ENCODE measurements at regions not wholly inside any gene's neighbourhood (a gene's known extent, or its start where the extent isn't known, plus 50 kb on each side); places are given as distances from the start of the nearest gene placed in this dataset.
"Not testable (repeated sequence)": the region's sequence is repeated elsewhere in the genome, so short reads cannot be mapped to it uniquely, and the experiment has no call there.

DNA sequence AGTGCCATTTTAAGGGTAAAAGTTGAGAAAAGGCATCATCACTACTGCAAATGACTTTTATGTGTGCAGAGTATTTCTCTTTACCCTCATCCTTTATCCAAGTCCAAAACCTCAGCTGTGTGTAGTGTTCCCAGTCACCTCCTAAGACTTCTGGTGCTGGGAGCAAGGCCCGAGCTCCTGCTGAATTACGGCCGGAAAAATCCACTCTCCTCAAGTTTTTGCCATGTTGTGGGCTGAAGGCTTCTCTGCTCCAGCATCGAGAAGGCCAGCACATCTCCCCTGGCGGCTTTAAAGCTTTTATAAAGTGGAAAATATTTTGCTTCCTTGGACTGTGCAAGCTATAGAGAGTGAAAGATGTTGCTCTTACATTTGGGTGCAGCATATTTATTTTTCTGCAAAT is 153.2 kb upstream of the THBS2 start:
- Mint-ChIP-seq H3K4me3 (no peak overlapping the region), H3K4me1 (ENCODE audit: low read depth) (no peaks in the 10 kb centered on the region), H3K36me3 (ENCODE audit: low read depth) (no peaks in the 10 kb centered on the region), H3K27me3 (peaks cover 31% of the 10 kb centered on the region), H3K27ac (no peak overlapping the region), H3K9me3 (no peaks in the 10 kb centered on the region)
- DNase-seq: no peak

DNA sequence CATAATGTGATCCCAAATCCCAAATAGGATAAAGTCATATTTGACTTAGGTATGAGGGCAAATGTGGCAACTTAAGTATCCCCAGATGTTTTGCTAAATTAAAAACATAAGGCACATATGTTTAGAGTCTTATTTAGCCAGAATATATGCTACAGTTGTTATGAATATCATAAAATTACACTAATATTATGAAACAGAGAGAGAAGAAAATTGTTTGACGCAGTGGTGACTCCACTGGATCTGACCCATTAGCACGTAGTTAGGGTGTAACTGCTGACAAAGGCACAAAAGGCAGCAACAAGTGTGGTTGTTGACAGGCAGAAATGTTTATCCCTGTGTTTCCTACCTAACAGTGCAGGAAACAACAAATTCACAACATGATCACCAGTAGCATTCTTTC is 152.4 kb upstream of the THBS2 start:
- Mint-ChIP-seq H3K27ac (no peak overlapping the region), H3K36me3 (ENCODE audit: low read depth) (no peaks in the 10 kb centered on the region), H3K9me3 (no peaks in the 10 kb centered on the region), H3K4me3 (no peak overlapping the region), H3K4me1 (ENCODE audit: low read depth) (no peaks in the 10 kb centered on the region), H3K27me3 (peaks cover 26% of the 10 kb centered on the region)
- DNase-seq: no peak

DNA sequence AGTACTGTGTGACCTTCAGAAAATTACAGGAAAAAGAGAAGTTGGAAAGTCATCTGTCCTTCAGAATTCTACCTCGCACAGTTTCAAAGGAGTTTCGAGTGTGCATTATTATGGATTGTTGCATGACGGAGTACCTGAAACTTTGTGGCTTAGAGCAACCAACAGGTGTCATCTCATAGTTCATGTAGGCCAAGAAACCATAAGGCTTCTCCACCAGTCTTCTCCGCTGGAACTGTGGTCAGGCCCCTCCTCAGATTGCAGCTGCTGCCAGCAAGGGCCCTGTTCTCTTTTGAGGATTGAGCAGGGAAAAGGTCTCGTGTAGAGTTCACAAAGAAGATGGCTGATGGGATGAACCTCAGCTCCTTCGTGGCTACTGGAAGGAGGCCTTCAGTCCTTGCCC is 151.2 kb upstream of the THBS2 start:
- no peak overlapping the region for H3K27ac Mint-ChIP-seq
- no peaks in the 10 kb centered on the region for H3K9me3 Mint-ChIP-seq
- DNase-seq: no peak
- peaks cover 15% of the 10 kb centered on the region for H3K27me3 Mint-ChIP-seq
- H3K36me3 Mint-ChIP-seq (ENCODE audit: low read depth): no peaks in the 10 kb centered on the region
- H3K4me1 Mint-ChIP-seq (ENCODE audit: low read depth): no peaks in the 10 kb centered on the region
- no peak overlapping the region for H3K4me3 Mint-ChIP-seq

DNA sequence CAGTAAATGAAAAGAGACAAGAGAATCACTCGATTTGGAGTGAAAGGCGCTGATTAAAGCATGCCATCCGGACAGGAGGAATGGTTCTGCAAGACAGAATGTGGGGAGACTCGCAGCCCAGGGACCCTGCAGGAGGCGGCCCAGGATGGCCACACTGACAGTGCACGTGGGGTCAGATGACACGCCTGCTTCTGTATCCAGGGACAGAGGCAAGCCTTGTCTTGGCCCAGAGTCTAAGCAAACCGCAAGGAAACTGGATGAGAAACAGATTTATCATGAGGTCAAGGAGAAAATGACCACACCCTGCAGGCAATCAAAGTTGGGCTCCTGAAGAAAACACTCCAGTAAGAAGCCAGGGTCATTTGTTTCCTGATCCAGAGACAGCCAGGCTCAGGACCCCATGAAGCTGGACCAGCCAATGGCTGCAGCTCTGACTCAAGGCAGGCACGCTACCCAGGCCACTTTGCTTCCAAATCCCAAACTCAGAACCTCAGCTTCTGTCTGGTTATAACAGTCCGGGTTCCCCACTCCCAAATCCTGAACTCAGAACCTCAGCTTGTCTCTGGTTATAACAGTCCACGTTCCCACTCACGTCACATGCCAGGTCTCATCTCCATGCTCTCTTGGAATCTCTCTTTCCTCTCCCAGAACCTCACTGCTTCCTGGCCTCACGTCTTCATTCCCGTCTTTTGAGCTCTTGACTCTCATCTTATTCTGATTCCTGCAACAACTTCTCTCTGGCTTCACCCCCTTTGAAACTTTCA is 144.9 kb upstream of the THBS2 start:
- no peak overlapping the region for H3K4me3 Mint-ChIP-seq

DNA sequence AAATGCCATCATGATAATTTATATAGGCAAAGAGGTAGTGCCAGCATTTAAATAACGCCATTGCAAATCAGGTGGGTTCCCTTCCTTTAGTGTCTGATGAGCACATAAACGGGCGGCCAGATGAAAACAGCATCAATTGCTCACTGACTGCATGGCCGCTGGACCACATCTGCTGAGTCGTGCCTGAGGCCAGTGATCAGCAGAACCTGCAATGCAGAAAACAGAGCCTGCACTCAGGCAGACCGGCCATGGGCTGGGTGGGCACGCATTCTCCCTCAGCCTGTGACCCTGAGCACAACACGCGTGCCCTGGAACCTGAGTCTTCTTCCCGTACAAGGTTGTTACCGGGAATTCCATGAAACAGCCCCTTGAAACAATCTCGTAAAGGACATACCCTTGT is 144.0 kb upstream of the THBS2 start:
- no peaks in the 10 kb centered on the region for H3K9me3 Mint-ChIP-seq
- DNase-seq: no peak
- no peaks in the 10 kb centered on the region for H3K36me3 Mint-ChIP-seq (ENCODE audit: low read depth)
- peaks cover 2% of the 10 kb centered on the region for H3K27me3 Mint-ChIP-seq
- no peak overlapping the region for H3K27ac Mint-ChIP-seq
- H3K4me3 Mint-ChIP-seq: no peak overlapping the region
- H3K4me1 Mint-ChIP-seq (ENCODE audit: low read depth): no peaks in the 10 kb centered on the region

More for the DNA sequence above, 144.9 kb upstream of the THBS2 start:
- Mint-ChIP-seq H3K27ac (no peak overlapping the region), H3K36me3 (ENCODE audit: low read depth) (no peaks in the 10 kb centered on the region), H3K9me3 (no peaks in the 10 kb centered on the region), H3K4me1 (ENCODE audit: low read depth) (no peaks in the 10 kb centered on the region), H3K27me3 (peaks cover 2% of the 10 kb centered on the region)
- no peak for DNase-seq

DNA sequence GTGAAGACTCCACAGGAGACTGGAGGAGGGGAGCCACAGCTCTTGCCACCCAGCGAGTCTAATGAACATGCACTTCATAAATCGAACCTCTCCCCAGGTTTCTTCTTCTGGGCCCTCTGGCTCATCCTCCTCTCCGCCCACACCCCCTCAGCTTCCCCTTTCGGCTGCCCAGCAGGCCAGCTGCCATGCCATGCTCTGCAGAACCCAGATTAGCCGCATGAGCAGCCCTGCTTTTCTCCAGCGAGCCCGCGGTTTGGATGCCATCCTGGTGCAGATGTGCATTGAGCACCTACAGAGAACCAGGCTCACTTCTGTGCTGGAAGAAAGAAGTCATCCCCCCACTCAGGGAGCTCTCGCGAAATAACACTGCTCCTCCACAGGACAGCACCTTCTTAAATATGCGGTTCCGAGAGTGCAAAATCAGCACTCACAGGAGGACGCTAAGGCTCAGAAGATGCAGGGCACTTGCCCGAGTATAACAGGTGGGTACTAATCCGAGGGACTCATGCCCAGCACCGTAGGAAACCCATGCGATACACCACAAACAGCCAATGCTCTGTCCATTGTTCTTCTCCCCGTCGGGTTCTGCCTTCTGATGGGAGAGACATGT is 143.0 kb upstream of the THBS2 start:
- Mint-ChIP-seq H3K27ac (no peak overlapping the region), H3K36me3 (ENCODE audit: low read depth) (no peaks in the 10 kb centered on the region), H3K9me3 (peaks cover 10% of the 10 kb centered on the region), H3K4me1 (ENCODE audit: low read depth) (no peaks in the 10 kb centered on the region), H3K27me3 (peaks cover 5% of the 10 kb centered on the region), H3K4me3 (no peak overlapping the region)
- no peak for DNase-seq

DNA sequence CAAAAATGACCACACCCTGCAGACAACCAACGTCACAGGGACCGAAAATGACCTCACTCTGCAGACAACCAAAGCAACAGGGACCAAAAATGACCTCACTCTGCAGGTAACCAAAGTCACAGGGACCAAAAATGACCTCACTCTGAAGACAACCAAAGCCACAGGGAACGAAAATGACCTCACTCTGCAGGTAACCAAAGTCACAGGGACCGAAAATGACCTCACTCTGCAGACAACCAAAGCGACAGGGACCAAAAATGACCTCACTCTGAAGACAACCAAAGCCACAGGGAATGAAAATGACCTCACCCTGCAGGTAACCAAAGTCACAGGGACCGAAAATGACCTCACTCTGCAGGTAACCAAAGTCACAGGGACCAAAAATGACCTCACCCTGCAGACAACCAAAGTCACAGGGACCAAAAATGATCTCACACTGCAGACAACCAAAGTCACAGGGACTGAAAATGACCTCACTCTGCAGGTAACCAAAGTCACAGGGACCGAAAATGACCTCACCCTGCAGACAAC is 142.4 kb upstream of the THBS2 start:
- not testable (repeated sequence) for H3K36me3 Mint-ChIP-seq (ENCODE audit: low read depth); H3K27ac Mint-ChIP-seq; H3K27me3 Mint-ChIP-seq; H3K4me1 Mint-ChIP-seq (ENCODE audit: low read depth); H3K9me3 Mint-ChIP-seq; H3K4me3 Mint-ChIP-seq; DNase-seq

DNA sequence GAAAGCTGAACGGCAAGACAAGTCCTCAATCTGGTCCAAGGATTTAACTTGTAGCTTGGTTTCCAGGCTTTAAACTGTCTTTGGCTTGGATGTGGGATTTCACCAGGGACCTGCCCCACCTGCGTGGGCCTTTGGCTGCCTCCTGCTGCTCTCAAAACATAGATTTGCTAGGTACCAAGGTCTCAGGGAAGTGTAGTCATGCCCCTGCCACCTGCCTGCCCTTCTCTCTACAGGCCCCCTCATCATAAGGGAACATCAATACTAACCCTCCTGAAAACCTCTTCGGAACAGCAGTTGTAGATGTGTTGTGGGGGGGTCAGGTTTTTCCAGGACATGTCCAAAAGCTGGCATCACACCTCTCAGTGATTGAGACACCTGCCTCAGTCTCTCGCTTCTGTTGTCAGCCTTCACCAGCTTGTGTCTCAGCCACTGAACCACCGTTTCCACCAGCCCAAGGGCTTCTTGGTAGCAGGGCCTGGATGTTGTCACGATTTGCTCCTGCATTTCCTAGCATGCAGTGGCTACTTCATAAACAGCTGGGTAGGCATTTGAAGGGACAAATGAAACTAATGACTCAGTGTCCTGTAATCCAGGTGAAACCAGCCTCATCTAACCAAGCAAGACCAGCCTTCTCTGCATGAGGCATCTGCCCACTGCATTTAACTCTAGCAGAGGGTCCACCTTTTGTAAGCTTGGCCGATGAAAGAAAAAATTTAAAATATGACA is 141.6 kb upstream of the THBS2 start:
- H3K27me3 Mint-ChIP-seq: peaks cover 5% of the 10 kb centered on the region
- no peaks in the 10 kb centered on the region for H3K4me1 Mint-ChIP-seq (ENCODE audit: low read depth)
- DNase-seq: no peak
- H3K36me3 Mint-ChIP-seq (ENCODE audit: low read depth): no peaks in the 10 kb centered on the region
- H3K27ac Mint-ChIP-seq: no peak overlapping the region
- H3K4me3 Mint-ChIP-seq: no peak overlapping the region
- peaks cover 10% of the 10 kb centered on the region for H3K9me3 Mint-ChIP-seq

DNA sequence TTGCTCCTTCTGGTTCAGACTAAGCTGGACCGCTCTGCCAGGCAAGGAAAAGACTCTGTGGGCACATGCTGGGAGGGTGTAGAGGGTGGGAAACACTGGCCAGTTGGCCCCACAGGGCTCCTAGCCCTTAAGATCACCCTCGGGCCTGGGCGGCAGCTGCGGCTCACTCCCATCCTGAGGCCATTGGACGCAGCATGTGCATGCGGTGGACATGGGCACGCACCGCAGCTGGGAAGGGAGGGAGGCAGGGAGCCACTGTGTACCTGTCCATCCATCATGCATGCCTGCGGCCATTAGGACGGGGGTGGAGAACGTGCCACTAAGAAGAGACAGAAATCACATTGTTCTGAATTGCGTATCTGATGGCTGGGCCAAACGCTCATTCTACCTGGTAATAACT is 140.1 kb upstream of the THBS2 start:
- Mint-ChIP-seq H3K9me3 (peaks cover 10% of the 10 kb centered on the region), H3K27me3 (peaks cover 12% of the 10 kb centered on the region), H3K36me3 (ENCODE audit: low read depth) (no peaks in the 10 kb centered on the region), H3K27ac (no peak overlapping the region), H3K4me3 (no peak overlapping the region), H3K4me1 (ENCODE audit: low read depth) (no peaks in the 10 kb centered on the region)
- no peak for DNase-seq

DNA sequence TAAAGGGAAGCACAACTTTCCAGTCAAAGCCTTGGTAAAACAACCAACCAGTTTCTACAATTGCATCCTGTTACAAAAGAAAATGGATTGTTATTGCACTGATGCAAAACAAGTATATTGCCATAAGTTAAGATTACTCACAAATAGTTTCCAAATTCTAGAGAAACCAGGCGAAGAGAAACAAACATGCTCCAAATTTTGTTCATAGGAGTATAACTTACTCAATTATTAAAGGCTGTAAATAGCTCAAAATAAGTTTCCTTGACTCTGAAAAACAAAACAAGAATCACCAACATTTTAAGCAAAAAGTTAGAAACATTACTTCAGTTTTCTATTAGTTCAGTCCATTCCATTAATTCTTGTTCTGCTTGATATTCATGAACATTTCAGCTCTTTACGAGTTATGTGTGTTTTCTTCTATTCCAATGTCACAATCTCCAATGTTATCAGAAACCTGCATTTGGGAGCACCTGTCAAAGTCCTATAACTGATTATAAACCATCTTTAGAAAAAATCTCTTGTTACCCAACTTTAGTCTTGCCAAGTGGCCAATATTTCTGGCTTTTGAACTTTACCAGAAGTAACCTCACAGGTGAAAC is 137.9 kb upstream of the THBS2 start:
- no peak for DNase-seq
- Mint-ChIP-seq H3K4me1 (ENCODE audit: low read depth) (no peaks in the 10 kb centered on the region), H3K27ac (no peak overlapping the region), H3K36me3 (ENCODE audit: low read depth) (no peaks in the 10 kb centered on the region), H3K27me3 (peaks cover 23% of the 10 kb centered on the region), H3K4me3 (no peak overlapping the region), H3K9me3 (peaks cover 10% of the 10 kb centered on the region)

DNA sequence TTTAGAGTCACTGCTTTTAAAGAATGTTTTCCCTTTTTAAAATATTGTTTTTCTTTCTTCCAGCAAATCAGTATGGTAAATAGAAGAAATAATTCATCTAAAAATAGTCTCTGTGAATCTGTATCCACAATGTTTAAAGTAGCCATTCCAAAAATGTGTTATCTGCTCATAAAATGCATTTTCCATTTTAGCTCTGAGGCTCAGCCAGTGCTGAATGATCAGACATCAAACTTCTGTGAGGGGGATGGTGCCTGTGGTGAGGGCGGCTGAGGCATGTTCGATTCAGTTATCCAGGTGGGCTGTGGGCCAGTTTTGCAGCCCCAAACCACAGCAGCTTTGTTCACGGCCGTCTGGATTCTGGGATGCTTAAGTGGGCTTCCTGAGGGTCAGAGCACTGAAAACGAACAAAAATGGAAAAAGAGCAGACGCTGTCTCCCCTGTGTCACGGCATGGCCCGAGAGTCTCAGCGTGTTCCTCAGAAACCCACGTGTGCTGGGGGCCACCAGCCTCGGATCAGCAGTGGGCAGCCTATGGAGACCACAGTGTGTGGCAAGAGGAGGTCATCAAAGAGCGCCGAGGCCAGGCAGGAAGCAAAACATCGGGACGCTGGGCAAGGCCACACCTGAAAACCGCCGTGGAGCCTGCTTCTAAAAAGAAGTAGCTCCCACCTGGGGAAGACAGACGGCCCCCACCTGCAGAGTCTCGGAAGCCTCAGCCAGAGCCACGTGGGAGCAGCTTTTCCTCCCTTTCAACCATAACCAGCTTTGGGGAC is 134.9 kb upstream of the THBS2 start:
- Mint-ChIP-seq H3K9me3 (peaks cover 13% of the 10 kb centered on the region), H3K27ac (no peak overlapping the region), H3K4me1 (ENCODE audit: low read depth) (no peaks in the 10 kb centered on the region), H3K27me3 (peaks cover 23% of the 10 kb centered on the region), H3K36me3 (ENCODE audit: low read depth) (no peaks in the 10 kb centered on the region), H3K4me3 (no peak overlapping the region)
- no peak for DNase-seq

DNA sequence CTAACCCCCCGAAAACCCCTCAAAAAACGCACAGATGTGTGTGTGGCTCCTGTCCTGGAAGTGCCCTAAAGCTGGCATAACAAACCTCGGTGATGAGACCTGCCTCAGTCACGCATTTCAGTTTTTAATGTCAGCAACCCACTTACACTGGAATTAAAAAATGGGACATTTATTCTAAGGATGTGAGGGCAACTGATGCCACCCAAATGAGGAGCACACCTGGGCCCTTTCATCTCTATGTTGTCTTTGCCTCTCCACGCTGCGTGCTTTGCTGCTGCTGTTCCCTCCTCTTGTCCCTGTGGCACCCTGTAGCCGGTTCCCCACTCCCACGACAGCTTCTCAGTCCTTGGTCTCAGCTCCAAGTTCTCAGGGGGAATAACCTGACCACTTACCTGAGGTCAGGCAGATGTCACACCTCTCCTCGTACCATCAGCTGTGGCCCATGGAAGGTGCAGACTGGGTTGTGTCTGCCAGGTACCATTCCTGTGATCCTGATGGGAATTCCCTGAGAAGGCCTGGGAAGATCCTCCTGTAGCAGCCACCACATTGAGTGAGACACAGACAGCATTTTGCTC is 134.2 kb upstream of the THBS2 start:
- Mint-ChIP-seq H3K27me3 (peaks cover 21% of the 10 kb centered on the region), H3K4me1 (ENCODE audit: low read depth) (no peaks in the 10 kb centered on the region), H3K4me3 (no peak overlapping the region), H3K9me3 (peaks cover 18% of the 10 kb centered on the region), H3K36me3 (ENCODE audit: low read depth) (no peaks in the 10 kb centered on the region), H3K27ac (no peak overlapping the region)
- DNase-seq: no peak

DNA sequence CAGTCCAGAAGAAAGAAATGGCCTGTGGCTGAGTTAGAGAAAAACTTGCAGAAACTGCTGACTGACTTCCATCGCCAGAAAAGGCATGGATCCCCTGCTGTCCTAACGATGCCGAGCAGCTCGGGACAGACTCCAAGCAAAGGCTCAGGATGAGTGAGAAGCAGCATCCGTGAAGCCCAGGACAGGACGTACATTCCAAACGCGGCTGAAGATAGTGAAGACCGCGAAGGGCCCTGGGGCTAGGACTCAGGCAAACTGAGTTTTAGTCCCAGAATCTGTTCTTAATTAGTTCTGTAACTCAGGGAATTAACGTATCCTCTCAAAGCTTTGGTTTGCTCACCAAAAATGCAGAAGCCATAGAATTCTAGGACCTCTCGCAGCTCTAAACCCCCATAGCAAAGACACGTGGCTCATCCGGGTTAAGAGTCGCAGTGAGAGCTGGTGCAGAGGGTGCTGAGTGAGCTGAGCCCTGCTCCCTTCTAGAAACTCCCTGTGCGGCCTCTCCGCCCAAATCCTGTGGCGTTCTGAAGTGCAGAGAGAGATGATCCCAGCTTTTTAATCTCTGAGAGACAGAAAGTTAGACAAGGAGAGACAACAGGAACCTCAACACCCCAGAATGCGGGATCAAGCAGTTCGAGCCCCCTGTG is 132.9 kb upstream of the THBS2 start:
- Mint-ChIP-seq H3K27ac (no peak overlapping the region), H3K36me3 (ENCODE audit: low read depth) (no peaks in the 10 kb centered on the region), H3K4me1 (ENCODE audit: low read depth) (no peaks in the 10 kb centered on the region), H3K27me3 (peaks cover 18% of the 10 kb centered on the region), H3K4me3 (no peak overlapping the region), H3K9me3 (peaks cover 8% of the 10 kb centered on the region)
- no peak for DNase-seq

All from activated T-cell treated with anti-CD3 and anti-CD28 coated beads, Interleukin-2, amount 50 U/mL, for 24 hours (primary cell).